ENCODE measurements at regions not wholly inside any gene's neighbourhood (a gene's known extent, or its start where the extent isn't known, plus 50 kb on each side); places are given as distances from the start of the nearest gene placed in this dataset.

- Histone ChIP-seq H3K4me1 (replicated peaks in 1 of 2) (no peaks in the 10 kb centered on the region), H3K27ac (no peak overlapping the region), H3K4me3 (no peak overlapping the region)
- in situ Hi-C loops (cut with MboI; ENCODE audit: low pct_unique_long_range_greater_than_20kb in 2 of 9, low sequenced_read_pairs in 9 of 9, unreplicated experiment in 9 of 9), result no loop called here
- 0 to 87% (median 0%) methylated on average over 1 to 2 of the region's 2 CpGs; no CpG with 5 or more reads in 6 of the 10 experiments for WGBS, 10 experiments
- no peak for ATAC-seq (replicated peaks in 6 of 8)
These were observed 290.3 kb downstream of the CYRIA start for GRCh38 chr2:16375351-16375750.

- ATAC-seq (replicated peaks in 6 of 8), result no peak
- Histone ChIP-seq H3K27ac (no peak overlapping the region), H3K4me1 (replicated peaks in 1 of 2) (no peaks in the 10 kb centered on the region), H3K4me3 (no peak overlapping the region)
- in situ Hi-C loops (cut with MboI; ENCODE audit: low pct_unique_long_range_greater_than_20kb in 2 of 9, low sequenced_read_pairs in 9 of 9, unreplicated experiment in 9 of 9), result no loop called here
- 12 to 95% (median 74%) methylated on average over 2 to 6 of the region's 6 CpGs; no CpG with 5 or more reads in 1 of the 10 experiments for WGBS, 10 experiments
These were observed 291.0 kb downstream of the CYRIA start for GRCh38 chr2:16374671-16375070.

DNA sequence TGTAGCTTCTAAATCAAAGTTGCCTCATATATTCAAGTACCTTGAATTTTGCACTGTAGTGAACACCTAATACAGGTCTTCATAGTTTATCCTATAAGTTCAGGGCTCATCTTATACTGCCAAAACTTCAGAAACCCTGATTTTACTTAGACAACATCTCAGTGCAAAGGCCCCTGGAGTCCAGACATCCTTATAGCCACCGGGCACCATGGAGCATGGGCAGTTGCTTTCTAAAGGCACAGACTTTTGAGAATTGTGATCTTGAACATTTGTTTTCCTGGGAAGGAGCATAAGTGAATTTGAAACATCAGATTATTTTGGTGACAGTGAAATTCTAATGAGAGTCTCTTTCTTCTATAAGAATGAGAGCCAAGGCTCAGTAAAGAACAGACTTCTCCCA, 292.3 kb downstream of the CYRIA start:
- WGBS, 10 experiments, result 0 to 100% (median 100%) methylated on average over 1 of the region's 1 CpG; no CpG with 5 or more reads in 2 of the 10 experiments
- no peak for ATAC-seq (replicated peaks in 6 of 8)
- H3K4me3 ChIP-seq, result no peak overlapping the region
- in situ Hi-C loops (cut with MboI; ENCODE audit: low pct_unique_long_range_greater_than_20kb in 2 of 9, low sequenced_read_pairs in 9 of 9, unreplicated experiment in 9 of 9), result no loop called here
- no peaks in the 10 kb centered on the region for H3K4me1 ChIP-seq (replicated peaks in 1 of 2)
- H3K27ac ChIP-seq, result no peak overlapping the region

GRCh38 chr2:16371751-16372150, 293.9 kb downstream of the CYRIA start:
- H3K4me1 ChIP-seq (replicated peaks in 1 of 2), result no peaks in the 10 kb centered on the region
- ATAC-seq (replicated peaks in 6 of 8), result no peak
- in situ Hi-C loops (cut with MboI; ENCODE audit: low pct_unique_long_range_greater_than_20kb in 2 of 9, low sequenced_read_pairs in 9 of 9, unreplicated experiment in 9 of 9), result no loop called here
- no peak overlapping the region for H3K27ac ChIP-seq
- 29 to 100% (median 77%) methylated on average over 1 to 6 of the region's 6 CpGs; no CpG with 5 or more reads in 1 of the 10 experiments for WGBS, 10 experiments
- no peak overlapping the region for H3K4me3 ChIP-seq

DNA sequence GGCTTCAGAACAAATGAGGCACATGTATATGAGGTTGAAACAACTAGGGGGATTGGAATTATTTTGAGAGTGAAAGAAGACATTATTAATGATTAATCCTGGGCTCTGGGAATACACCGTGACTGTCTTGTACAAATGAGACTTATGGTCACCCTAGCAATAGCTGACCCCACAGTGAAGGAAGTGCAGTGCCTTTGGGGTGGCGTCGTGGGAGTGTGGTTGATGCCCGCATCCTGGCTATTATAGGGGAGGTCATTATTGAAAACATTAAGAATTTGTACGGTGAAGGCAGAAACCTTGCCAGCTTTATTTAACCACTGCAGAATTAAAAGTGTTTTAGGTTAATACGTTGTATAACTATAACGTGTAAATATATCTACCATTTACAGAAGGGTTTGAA, 296.7 kb downstream of the CYRIA start:
- in situ Hi-C loops (cut with MboI; ENCODE audit: low pct_unique_long_range_greater_than_20kb in 2 of 9, low sequenced_read_pairs in 9 of 9, unreplicated experiment in 9 of 9), result no loop called here
- no peak for ATAC-seq (replicated peaks in 6 of 8)
- WGBS, 10 experiments, result 20 to 100% (median 66%) methylated on average over 1 to 7 of the region's 7 CpGs; no CpG with 5 or more reads in 1 of the 10 experiments
- H3K4me1 ChIP-seq (replicated peaks in 1 of 2), result no peaks in the 10 kb centered on the region
- H3K27ac ChIP-seq, result no peak overlapping the region
- H3K4me3 ChIP-seq, result no peak overlapping the region

GRCh38 chr2:16368328-16368727, 297.3 kb downstream of the CYRIA start:
- in situ Hi-C loops (cut with MboI; ENCODE audit: low pct_unique_long_range_greater_than_20kb in 2 of 9, low sequenced_read_pairs in 9 of 9, unreplicated experiment in 9 of 9), result no loop called here
- no peak for ATAC-seq (replicated peaks in 6 of 8)
- WGBS, 10 experiments, result 0 to 88% (median 78%) methylated on average over 1 to 3 of the region's 3 CpGs; no CpG with 5 or more reads in 5 of the 10 experiments
- Histone ChIP-seq H3K27ac (no peak overlapping the region), H3K4me1 (replicated peaks in 1 of 2) (no peaks in the 10 kb centered on the region), H3K4me3 (no peak overlapping the region)

GRCh38 chr2:16365366-16365765, 300.3 kb downstream of the CYRIA start:
- in situ Hi-C loops (cut with MboI; ENCODE audit: low pct_unique_long_range_greater_than_20kb in 2 of 9, low sequenced_read_pairs in 9 of 9, unreplicated experiment in 9 of 9), result no loop called here
- Histone ChIP-seq H3K4me3 (no peak overlapping the region), H3K27ac (no peak overlapping the region), H3K4me1 (replicated peaks in 1 of 2) (no peaks in the 10 kb centered on the region)
- ATAC-seq (replicated peaks in 6 of 8), result no peak

- H3K4me3 ChIP-seq, result no peak overlapping the region
- WGBS, 10 experiments, result 0 to 100% (median 33%) methylated on average over 1 to 3 of the region's 3 CpGs; no CpG with 5 or more reads in 3 of the 10 experiments
- in situ Hi-C loops (cut with MboI; ENCODE audit: low pct_unique_long_range_greater_than_20kb in 2 of 9, low sequenced_read_pairs in 9 of 9, unreplicated experiment in 9 of 9), result no loop called here
- no peak for ATAC-seq (replicated peaks in 6 of 8)
- no peak overlapping the region for H3K27ac ChIP-seq
- H3K4me1 ChIP-seq (replicated peaks in 1 of 2), result no peaks in the 10 kb centered on the region
These were observed 302.1 kb downstream of the CYRIA start for GRCh38 chr2:16363581-16363980.

DNA sequence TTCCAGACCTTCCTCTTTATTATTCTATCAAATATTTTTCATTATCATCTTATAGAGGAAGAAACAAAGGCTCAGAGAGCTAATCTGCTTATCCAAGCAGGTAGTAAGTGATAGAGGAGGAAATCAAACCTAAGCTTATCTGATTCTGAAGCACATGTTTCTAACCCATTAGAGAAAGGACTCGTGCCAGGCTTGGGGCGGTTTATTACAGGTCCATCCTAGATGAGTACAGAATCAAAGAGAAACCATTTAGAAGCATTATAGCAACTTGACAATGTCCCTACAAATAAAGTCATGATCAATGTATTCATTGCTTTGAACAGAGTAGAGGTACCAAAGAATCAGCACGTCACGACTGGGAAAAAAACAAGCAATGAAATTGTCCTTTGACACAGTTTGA, 303.0 kb downstream of the CYRIA start:
- H3K4me3 ChIP-seq, result no peak overlapping the region
- H3K4me1 ChIP-seq (replicated peaks in 1 of 2), result no peaks in the 10 kb centered on the region
- ATAC-seq (replicated peaks in 6 of 8), result no peak
- in situ Hi-C loops (cut with MboI; ENCODE audit: low pct_unique_long_range_greater_than_20kb in 2 of 9, low sequenced_read_pairs in 9 of 9, unreplicated experiment in 9 of 9), result no loop called here
- WGBS, 10 experiments, result 3 to 99% (median 94%) methylated on average over 2 to 4 of the region's 4 CpGs; no CpG with 5 or more reads in 2 of the 10 experiments
- H3K27ac ChIP-seq, result no peak overlapping the region

GRCh38 chr2:16361261-16361995, 304.2 kb downstream of the CYRIA start:
- H3K4me3 ChIP-seq, result no peak overlapping the region
- ATAC-seq (replicated peaks in 6 of 8), result no peak
- no peak overlapping the region for H3K27ac ChIP-seq
- in situ Hi-C loops (cut with MboI; ENCODE audit: low pct_unique_long_range_greater_than_20kb in 2 of 9, low sequenced_read_pairs in 9 of 9, unreplicated experiment in 9 of 9), result no loop called here
- no peaks in the 10 kb centered on the region for H3K4me1 ChIP-seq (replicated peaks in 1 of 2)
- WGBS, 10 experiments, result 16 to 94% (median 86%) methylated on average over 3 to 9 of the region's 9 CpGs

DNA sequence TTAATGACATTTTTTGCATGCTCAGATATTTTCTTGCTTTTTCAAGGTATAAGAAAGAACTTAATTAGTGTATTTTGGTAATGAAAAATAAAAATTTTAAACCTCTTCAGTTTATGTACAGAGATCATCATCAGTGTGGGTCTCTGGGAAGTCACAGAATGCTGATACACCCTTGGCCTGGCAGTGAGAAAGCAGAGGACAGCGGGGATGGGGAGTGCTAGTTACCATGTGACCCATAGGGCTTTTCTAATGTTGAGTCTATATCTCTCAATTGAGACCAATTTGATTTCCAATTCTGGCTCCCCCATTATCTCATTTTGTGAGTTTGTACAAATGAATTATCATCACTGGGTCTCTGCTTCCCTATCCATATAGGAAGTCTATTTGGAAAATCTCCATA, 305.7 kb downstream of the CYRIA start:
- no peak for ATAC-seq (replicated peaks in 6 of 8)
- no peak overlapping the region for H3K27ac ChIP-seq
- no peaks in the 10 kb centered on the region for H3K4me1 ChIP-seq (replicated peaks in 1 of 2)
- 0 to 100% (median 83%) methylated on average over 1 of the region's 1 CpG; no CpG with 5 or more reads in 2 of the 10 experiments for WGBS, 10 experiments
- in situ Hi-C loops (cut with MboI; ENCODE audit: low pct_unique_long_range_greater_than_20kb in 2 of 9, low sequenced_read_pairs in 9 of 9, unreplicated experiment in 9 of 9), result no loop called here
- no peak overlapping the region for H3K4me3 ChIP-seq

- H3K4me3 ChIP-seq, result no peak overlapping the region
- no peak for ATAC-seq (replicated peaks in 6 of 8)
- in situ Hi-C loops (cut with MboI; ENCODE audit: low pct_unique_long_range_greater_than_20kb in 2 of 9, low sequenced_read_pairs in 9 of 9, unreplicated experiment in 9 of 9), result no loop called here
- H3K27ac ChIP-seq, result no peak overlapping the region
- H3K4me1 ChIP-seq (replicated peaks in 1 of 2), result no peaks in the 10 kb centered on the region
- 0 to 100% (median 76%) methylated on average over 1 of the region's 1 CpG for WGBS, 10 experiments
These were observed 308.4 kb downstream of the CYRIA start for GRCh38 chr2:16357188-16357587.

GRCh38 chr2:16351541-16351940, 314.1 kb downstream of the CYRIA start:
- WGBS, 10 experiments, result 20 to 100% (median 80%) methylated on average over 1 to 2 of the region's 2 CpGs; no CpG with 5 or more reads in 5 of the 10 experiments
- Histone ChIP-seq H3K4me1 (replicated peaks in 1 of 2) (no peaks in the 10 kb centered on the region), H3K4me3 (no peak overlapping the region), H3K27ac (no peak overlapping the region)
- ATAC-seq (replicated peaks in 6 of 8), result no peak
- in situ Hi-C loops (cut with MboI; ENCODE audit: low pct_unique_long_range_greater_than_20kb in 2 of 9, low sequenced_read_pairs in 9 of 9, unreplicated experiment in 9 of 9), result no loop called here

- no peak overlapping the region for H3K4me3 ChIP-seq
- in situ Hi-C loops (cut with MboI; ENCODE audit: low pct_unique_long_range_greater_than_20kb in 2 of 9, low sequenced_read_pairs in 9 of 9, unreplicated experiment in 9 of 9), result no loop called here
- no peak for ATAC-seq (replicated peaks in 6 of 8)
These were observed 314.5 kb downstream of the CYRIA start for GRCh38 chr2:16351137-16351536.

More at GRCh38 chr2:16351137-16351536, 314.5 kb downstream of the CYRIA start:
- no peaks in the 10 kb centered on the region for H3K4me1 ChIP-seq (replicated peaks in 1 of 2)
- H3K27ac ChIP-seq, result no peak overlapping the region

Measured in motor neuron (in vitro differentiated cells).